GM19239 (cell line): ENCODE measurements at regions not wholly inside any gene's neighbourhood (a gene's known extent, or its start where the extent isn't known, plus 50 kb on each side); places are given as distances from the start of the nearest gene placed in this dataset.

ENCODE experiments used
- DNase-seq: peaks from one replicate; pipeline ENCODE4 v3.0.0; 2011; ENCODE audit warnings: low spot score; ENCODE audit not compliant: insufficient read length
- FAIRE-seq: peaks from 2 replicates; lab custom pipeline; 2011; peaks lifted over from hg19 to GRCh38; lab: Jason Lieb, UNC

GRCh38 chr3:56879436-56880215 lies 77.9 kb upstream of the ARHGEF3 start:
- FAIRE-seq: no peak

GRCh38 chr3:56878074-56878473 lies 76.3 kb upstream of the ARHGEF3 start:
- FAIRE-seq (no peak), DNase-seq (no peak)

More at GRCh38 chr3:56879436-56880215, 77.9 kb upstream of the ARHGEF3 start:
- no peak for DNase-seq

DNA sequence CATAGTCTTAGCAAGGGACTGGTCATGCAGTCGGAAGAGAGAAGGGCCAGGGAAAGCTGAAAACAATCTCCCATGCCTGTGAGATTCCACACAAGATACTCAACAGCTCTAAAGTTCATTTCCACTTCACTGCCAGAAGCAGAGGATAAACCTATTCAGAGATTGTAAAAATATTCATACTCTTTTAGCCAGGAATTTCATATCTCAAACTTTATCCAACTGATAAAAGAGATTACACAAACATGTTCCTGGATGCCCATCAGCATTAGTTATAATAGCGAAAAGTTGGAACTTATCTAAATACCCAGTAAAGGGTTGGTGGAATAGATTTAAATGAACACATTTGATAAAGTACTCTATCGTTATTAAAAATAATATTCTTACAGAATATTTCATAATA lies 75.2 kb upstream of the ARHGEF3 start:
- no peak for DNase-seq
- no peak for FAIRE-seq

DNA sequence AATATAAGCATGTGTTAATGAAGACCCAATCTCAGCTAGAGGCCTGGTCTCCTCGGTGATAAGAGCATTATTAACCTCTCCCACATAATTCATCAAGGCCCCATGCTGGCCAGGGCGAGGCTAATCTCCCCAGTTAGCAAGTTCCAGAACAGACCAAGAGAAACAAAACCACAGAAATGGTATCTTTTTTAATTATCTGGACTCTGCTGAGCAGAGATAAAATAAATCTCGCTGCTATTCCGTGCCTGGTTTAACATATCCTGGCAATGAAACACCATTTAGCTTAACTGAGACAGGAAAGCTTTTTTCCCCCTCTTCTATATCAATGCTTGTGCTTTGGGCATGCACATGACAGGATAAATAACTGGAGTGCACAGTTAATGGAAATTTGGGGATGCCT lies 72.5 kb upstream of the ARHGEF3 start:
- no peak for FAIRE-seq
- no peak for DNase-seq

DNA sequence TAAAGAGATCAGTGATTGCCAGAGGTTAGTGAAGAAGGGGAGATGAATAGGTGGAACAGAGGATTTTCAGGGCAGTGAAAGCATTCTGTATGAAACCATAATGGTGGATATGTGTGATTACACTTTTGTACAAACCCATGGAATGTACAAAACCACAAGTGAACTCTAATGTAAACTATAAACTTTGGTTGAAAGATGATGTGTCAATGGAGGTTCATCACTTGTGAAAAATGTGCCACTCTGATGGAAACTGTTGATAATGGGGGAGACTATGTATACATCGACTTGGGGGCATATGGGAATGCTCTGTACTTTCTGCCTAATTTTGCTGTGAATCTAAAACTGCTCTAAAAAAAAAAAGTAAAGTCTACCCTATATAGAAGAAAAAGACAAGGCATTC lies 68.7 kb upstream of the ARHGEF3 start:
- FAIRE-seq: no peak

DNA sequence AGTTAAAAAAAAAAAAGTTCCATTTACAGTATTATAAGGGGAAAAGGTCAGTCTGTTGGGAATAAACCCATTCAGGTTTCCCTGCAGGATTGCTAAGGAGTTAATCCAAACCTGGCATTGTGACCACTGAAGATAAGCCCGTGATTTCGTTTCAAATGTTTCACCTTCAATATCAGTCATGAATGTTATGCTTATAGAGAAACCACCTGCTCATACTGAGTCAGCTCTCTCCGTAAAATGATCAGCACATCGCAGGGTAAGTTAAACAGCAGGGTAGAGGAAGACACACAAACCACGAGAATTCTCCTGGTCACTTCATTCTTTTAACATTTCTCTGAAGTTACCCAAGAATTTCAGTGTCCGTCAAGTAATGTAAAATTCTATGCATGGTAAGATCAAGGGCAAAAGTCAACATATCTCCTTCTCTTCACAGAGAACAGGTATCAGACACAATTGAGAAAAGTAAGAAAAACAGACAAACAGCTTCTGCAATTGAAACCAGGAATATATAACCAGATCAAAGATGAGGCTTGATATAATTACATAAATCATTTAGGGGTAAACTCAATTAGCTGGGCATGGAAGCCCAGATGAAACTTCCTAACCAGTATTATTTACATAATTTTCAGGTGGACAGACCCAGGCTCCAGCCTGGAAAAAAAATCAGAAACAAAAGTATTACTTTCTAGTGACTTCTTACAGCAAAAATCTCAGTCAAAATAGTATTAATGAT lies 67.6 kb upstream of the ARHGEF3 start:
- DNase-seq (no peak), FAIRE-seq (no peak)

More for the DNA sequence above, 68.7 kb upstream of the ARHGEF3 start:
- DNase-seq: no peak

- FAIRE-seq (no peak), DNase-seq (no peak)
Observed at GRCh38 chr3:56868706-56869105, 67.0 kb upstream of the ARHGEF3 start.

DNA sequence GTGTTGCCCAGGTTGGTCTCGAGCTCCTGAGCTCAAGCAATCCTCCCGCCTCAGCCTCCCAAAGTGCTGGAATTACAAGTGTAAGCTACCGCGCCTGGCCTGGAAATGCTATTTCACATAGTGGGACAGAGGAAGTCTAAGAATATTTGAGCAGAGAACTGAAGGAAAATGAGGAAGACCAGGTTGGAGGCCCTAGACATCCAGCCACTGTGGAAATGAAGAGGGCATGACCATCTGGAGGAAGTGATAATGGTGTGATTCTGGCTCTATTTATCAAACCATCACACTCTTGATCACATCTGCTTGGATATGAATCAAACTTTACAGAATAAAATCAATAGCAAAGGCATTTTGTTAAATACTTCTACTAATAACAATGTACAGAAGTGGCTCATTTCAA lies 65.9 kb upstream of the ARHGEF3 start:
- no peak for FAIRE-seq
- DNase-seq: no peak

- no peak for FAIRE-seq
- DNase-seq: no peak
Observed at GRCh38 chr3:56864918-56865524, 63.3 kb upstream of the ARHGEF3 start.

GRCh38 chr3:56864090-56864489 lies 62.3 kb upstream of the ARHGEF3 start:
- DNase-seq (no peak), FAIRE-seq (no peak)

DNA sequence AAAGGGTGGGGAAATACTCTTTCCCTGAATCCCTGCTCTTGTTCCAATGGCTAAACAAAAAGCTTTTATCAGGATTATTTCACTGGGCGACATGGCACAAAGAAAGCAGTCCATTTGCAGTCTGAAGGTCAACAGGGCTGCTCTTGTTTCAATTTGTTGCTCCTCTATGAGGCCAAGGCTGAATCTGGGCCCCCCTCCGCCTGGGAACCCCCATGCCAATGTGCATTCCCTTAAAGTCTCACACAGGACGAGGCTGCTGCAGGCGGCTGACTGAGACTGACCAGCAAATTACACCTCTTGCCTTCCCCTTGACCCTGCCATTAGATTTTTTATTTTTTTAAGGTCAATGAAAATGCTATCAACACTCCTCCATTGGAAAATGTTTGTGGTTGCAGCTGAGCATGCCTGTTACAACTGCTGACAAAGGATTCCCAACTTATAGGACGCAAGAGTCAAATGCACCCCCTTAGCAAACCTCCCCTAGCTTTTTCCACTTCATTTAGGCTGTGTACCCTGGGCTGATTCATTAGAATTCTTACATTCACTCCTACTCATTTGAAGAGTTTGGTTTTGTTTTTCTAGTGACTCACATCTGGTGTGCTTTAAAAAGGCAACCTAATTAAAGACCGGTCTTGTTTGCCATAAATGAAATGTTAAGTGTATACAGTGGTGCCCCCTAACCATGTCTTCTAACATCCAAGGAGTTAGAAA lies 60.8 kb upstream of the ARHGEF3 start:
- DNase-seq (no peak), FAIRE-seq (no peak)

- FAIRE-seq: no peak
- no peak for DNase-seq
Observed at GRCh38 chr3:56861511-56861910, 59.8 kb upstream of the ARHGEF3 start.

DNA sequence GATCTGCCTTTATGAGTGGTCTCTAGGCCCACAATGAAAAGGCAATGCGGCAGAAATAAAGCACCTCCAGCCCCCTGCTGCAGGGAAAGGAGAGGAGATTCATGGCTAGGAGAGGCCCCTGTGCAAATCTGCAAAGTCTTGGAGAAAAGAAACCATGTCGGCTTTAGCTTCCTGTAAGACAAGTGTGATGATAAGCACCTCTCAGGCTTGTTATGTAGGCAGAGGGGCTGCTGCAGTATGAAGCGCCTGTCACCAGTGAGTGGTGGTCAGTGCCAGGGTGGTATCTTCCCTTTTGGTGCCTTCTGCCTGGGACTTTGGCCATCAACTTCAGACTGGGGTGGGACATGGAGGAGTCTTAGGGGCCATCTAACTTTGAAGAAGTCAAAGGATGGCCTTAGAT lies 59.2 kb upstream of the ARHGEF3 start:
- FAIRE-seq (no peak), DNase-seq (no peak)

DNA sequence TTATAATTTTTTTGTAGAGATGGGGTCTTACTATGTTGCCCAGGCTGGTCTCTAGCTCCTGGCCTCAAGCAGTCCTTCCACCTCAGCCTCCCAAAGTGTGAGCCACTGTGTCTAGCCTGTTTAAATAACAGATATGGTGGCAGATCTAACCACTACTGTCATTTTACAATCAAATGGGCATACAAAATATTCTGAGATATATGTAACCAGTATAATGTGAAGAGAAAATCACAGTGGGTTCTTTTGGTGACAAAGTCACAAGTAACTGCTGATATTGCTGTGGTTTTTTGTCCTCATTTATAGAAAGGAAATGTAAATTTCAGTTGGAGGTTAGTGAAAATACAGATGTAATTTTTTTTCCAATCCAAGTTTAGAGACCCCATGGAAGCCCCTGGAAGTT lies 58.6 kb upstream of the ARHGEF3 start:
- DNase-seq (no peak), FAIRE-seq (no peak)

DNA sequence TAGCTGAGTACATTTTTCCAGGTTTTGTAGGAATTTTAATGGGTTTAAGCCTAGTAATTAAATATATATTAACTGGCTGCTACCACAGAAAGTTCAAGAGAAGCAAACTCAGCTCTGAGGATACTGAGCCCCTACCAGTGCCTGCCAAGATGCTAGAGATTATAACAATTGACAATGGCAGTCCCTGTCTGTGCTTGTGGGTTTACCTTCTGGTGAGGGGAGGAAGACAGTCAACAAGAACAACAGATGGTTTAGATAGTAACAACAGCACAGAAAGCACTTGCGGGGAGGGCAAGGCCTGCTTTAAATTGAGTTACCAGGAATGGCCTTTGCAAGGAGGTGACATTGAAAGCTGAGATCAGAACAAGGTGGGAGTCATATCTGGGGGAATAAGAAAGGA lies 56.6 kb upstream of the ARHGEF3 start:
- FAIRE-seq: no peak
- DNase-seq: no peak

DNA sequence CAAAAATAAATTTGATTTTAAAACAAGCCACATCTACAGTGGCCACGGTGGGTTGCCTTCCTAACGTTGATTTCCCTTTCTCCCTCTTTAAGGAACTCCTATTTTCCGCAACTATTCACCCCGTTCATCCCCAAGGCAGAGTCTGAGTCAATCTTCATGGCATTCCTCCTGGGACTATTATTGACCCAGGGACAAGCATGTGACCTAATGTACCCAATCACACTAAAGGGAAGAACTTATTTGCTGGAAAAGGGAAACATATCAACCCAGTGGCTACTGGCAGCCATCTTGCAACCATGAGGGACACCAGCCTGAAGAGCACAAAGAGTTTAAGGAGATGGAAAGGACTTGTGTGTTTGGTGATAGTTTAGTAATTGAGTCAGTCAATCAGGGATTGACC lies 55.4 kb upstream of the ARHGEF3 start:
- DNase-seq: no peak
- no peak for FAIRE-seq

DNA sequence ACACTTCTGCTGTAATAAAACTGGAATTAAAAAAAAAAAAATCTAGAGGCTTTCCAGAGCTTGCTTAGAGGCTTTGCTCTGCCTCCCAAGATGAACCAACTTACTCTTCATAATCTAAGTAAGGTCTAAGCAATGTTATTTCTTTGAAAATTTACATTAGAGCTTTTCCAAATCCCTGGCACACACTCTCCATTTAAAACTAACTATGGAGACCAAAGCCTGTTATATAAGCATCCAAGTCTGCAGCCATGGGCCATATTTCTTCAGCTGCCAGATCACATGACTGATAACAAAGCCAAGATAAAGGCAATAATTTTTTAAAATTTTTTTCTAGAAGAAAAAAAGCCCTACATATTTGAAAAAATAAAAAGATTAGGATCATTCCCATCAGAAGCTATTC lies 55.0 kb upstream of the ARHGEF3 start:
- FAIRE-seq (no peak), DNase-seq (no peak)

DNA sequence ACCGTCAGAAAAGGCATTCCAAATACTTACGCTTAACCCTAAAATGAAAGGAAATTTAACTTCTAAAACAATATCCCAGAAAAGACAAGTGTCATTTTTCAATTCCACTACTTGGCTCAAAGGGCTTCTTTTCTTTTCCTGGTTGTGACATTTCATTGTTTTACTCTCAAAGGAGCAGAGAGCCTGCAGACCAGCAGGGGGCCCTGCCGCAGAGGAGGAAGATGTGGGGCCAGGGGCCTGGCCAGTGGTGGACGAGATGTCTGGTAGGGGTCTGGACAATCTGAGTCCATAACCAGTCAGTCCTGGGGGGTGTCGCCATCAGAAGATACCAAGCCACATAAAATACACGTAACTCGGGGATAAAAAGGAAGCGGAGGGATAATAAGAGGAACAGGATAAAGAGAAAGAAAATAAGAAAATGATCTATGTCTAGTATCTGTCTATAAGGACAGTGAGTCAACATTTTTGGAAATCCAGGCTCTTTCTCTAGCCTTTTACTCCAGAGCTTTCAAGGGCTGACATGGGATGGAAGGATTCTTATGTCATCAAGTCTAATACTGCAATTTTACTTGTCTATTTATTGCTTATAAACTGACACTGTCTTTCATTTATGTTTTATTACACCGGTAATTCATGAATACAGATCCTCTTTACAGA lies 54.2 kb upstream of the ARHGEF3 start:
- DNase-seq: no peak
- FAIRE-seq: no peak

- DNase-seq (no peak), FAIRE-seq (no peak)
Observed at GRCh38 chr3:56854856-56855611, 53.3 kb upstream of the ARHGEF3 start.
